SJSA1 (cell line): ENCODE measurements at regions not wholly inside any gene's neighbourhood (a gene's known extent, or its start where the extent isn't known, plus 50 kb on each side); places are given as distances from the start of the nearest gene placed in this dataset.

Source experiments
- DNase-seq, 2 experiments: peaks; one replicate each; pipeline ENCODE4 v3.0.0-alpha.2; 2015 to 2020; ENCODE audit warnings: low spot score in 2 of 2, low read depth in 1 of 2
- H3K27ac ChIP-seq: fragments of 250-450 bp; sonication (Bioruptor Pico); 2 replicates; pipeline ENCODE4 v1.5.1; 2020; ENCODE audit warnings: mild to moderate bottlenecking, moderate library complexity
- H3K27me3 ChIP-seq: fragments of 250-450 bp; sonication (Bioruptor Pico); replicated peaks from 2 replicates; pipeline ENCODE4 v1.5.1; 2020; ENCODE audit warnings: mild to moderate bottlenecking, moderate library complexity
- H3K36me3 ChIP-seq: fragments of 250-450 bp; sonication (Bioruptor Pico); 2 replicates; pipeline ENCODE4 v1.5.1; 2020; ENCODE audit warnings: mild to moderate bottlenecking
- H3K4me1 ChIP-seq: fragments of 250-450 bp; sonication (Bioruptor Pico); replicated peaks from 2 replicates; pipeline ENCODE4 v1.6.1; 2021; ENCODE audit warnings: mild to moderate bottlenecking
- H3K4me3 ChIP-seq: fragments of 250-450 bp; sonication (Bioruptor Pico); 2 replicates; pipeline ENCODE4 v1.5.1; 2020; ENCODE audit warnings: mild to moderate bottlenecking
- H3K9me3 ChIP-seq: fragments of 250-450 bp; sonication (Bioruptor Pico); replicated peaks from 2 replicates; pipeline ENCODE4 v1.5.1; 2020; ENCODE audit warnings: mild to moderate bottlenecking

DNA sequence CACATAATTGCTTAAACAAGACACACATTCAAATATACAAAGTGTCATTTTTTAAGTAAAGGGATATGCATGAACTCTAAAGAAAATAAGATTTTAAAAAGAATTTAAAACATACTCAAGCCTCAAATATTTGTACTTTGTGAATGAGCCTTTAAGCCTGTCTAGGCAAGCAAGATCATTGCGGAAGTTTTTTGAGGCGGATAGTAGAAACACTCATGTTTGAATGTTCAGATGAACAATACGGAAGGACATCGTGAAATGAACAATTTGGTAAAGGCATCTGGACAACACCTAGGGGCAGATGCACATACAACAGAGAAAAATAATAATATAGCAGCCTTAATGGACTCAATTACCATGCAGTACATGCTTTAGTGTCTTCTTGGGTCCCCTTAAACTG is 928.9 kb downstream of the TFAP2A start:
- Histone ChIP-seq H3K4me3 (no peak overlapping the region), H3K4me1 (peaks cover 33% of the 10 kb centered on the region), H3K27me3 (no peaks in the 10 kb centered on the region), H3K36me3 (no peaks in the 10 kb centered on the region), H3K9me3 (no peaks in the 10 kb centered on the region), H3K27ac (no peak overlapping the region)
- no peak for DNase-seq

DNA sequence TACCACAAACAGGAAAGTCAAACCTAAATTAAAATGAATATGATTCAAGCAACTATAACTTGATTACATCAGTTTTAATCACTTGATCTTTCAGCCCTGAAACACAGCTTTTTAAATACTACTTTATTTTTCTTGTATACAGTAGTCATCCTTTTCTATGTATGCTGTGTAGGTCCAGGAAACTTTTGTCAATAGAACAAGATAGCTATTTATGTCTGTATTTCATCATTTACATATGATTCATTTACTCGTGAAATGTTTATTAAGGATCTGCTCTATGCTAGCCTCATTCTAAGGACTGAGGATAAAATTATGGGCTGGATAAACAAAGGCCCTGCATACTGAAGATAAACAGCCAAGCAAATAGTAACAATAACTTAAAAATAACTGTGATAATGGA is 930.2 kb downstream of the TFAP2A start:
- no peak for DNase-seq
- H3K4me3 ChIP-seq: no peak overlapping the region
- H3K4me1 ChIP-seq: peaks cover 38% of the 10 kb centered on the region
- H3K27me3 ChIP-seq: no peaks in the 10 kb centered on the region
- no peak overlapping the region for H3K27ac ChIP-seq
- H3K36me3 ChIP-seq: no peaks in the 10 kb centered on the region
- no peaks in the 10 kb centered on the region for H3K9me3 ChIP-seq

DNA sequence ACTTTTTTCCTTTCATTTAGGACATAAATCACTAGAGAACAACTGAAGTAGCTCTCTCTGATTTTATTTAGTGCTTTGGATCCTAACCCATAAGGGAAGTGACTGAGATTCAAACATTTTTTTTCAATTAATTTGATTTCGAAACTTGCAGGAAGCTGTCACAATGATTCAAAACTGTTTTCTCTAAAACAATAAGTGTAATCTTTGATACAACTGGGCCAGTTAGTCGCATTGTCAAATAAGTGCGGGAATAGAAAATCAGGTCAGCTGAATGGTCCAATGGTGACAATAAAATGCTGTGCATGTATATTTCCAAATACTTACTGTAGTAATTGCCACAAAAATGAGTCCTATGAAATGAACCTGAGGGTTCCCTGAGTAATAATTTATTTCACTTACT is 930.8 kb downstream of the TFAP2A start:
- peaks cover 38% of the 10 kb centered on the region for H3K4me1 ChIP-seq
- H3K27ac ChIP-seq: no peak overlapping the region
- H3K9me3 ChIP-seq: no peaks in the 10 kb centered on the region
- H3K4me3 ChIP-seq: no peak overlapping the region
- no peak for DNase-seq
- no peaks in the 10 kb centered on the region for H3K36me3 ChIP-seq
- H3K27me3 ChIP-seq: no peaks in the 10 kb centered on the region

DNA sequence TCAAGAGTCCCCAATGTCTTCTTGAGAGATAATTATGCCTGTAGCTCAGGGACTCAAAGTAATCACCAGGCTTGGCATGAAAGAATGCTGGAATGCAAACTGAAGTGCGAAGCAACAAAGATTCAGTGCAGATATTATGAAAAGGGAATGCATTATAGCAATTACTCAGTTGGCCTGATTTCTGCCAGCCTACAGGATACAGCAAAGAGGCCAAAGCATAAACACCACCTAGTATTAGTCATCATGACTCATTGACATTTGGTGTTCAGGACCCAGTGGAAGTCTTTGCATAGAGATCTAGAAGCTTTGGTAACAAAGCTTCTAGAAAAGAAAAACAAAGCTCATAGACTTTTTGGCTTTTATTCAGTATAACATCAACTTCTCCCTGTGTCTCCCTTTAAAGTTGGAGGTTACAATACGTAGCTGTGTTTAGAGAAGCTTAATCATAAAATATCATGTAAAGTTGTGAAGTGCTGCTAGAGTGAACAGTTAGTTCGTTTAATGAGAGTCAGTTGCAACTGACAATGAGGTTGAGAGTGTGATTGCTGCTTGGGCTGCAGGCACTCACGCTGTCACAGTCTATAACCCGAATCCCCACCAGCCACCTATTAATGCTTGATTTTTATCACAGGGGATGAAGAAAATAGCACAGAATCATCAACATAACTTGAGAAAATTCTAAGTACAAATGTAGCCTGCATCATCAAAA is 932.7 kb downstream of the TFAP2A start:
- no peaks in the 10 kb centered on the region for H3K36me3 ChIP-seq
- H3K27ac ChIP-seq: peak overlapping the region; percentile 87
- H3K27me3 ChIP-seq: no peaks in the 10 kb centered on the region
- no peaks in the 10 kb centered on the region for H3K9me3 ChIP-seq
- H3K4me1 ChIP-seq: peaks cover 38% of the 10 kb centered on the region
- no peak overlapping the region for H3K4me3 ChIP-seq
- peak; percentile 84 to 96 for DNase-seq

DNA sequence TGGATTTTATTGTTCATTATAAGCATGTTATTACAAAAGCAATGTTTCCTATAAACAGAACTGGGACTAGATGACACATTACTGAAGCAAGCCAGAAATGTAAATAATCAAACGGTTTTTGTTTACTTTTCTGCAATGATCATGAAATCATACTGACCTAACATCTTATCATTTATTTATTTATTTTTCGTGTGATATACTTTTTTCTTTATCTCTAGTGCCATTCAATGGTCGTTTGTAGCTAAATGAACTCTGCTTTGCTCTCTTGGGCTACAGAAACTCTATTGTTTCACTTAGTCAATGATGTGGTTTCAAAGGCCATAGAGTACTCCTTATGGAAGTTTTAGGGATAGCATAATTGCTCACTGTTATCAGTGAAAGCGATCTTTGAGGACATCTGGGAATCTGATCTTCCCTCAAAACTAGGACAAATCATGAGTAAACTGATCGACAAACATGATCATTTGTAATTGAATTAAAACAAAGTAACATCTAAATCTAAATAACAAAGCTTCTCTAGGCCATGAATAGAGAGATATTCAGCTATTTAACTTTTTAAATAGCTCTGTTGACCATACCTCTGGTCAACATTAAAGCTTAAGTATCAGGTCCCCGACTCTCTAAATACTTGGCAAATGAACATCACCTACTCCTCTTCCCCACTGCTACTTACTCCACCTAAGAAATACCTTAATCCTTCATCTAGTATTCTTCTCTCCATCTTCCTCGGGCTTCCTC is 933.4 kb downstream of the TFAP2A start:
- peak in 1 of 2 experiments; percentile 79 for DNase-seq
- Histone ChIP-seq H3K27ac (peak overlapping the region; percentile 87), H3K36me3 (no peaks in the 10 kb centered on the region), H3K9me3 (no peaks in the 10 kb centered on the region), H3K27me3 (no peaks in the 10 kb centered on the region), H3K4me1 (peaks cover 38% of the 10 kb centered on the region), H3K4me3 (no peak overlapping the region)

DNA sequence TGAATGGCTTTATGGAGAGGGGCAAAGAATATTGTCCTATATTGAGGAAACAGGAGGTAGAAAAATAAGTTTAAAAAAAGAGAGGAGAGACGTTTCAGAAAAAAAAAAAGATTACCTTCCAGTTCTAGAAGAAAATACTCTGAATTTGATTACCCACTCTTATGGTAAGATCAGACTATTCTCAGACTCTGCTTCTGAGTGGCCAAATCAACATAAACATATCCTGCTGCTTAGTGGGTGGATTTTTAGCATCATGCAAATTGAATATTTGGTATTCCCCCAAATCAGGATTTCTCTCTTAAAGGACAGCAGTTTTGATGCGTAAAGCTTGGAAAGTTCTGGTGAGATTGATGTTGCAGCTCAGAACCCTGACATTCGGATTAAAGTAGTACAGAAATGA is 946.6 kb downstream of the TFAP2A start:
- Histone ChIP-seq H3K27ac (no peak overlapping the region), H3K36me3 (no peaks in the 10 kb centered on the region), H3K4me3 (no peak overlapping the region), H3K9me3 (no peaks in the 10 kb centered on the region), H3K27me3 (no peaks in the 10 kb centered on the region), H3K4me1 (peaks cover 29% of the 10 kb centered on the region)
- DNase-seq: no peak

DNA sequence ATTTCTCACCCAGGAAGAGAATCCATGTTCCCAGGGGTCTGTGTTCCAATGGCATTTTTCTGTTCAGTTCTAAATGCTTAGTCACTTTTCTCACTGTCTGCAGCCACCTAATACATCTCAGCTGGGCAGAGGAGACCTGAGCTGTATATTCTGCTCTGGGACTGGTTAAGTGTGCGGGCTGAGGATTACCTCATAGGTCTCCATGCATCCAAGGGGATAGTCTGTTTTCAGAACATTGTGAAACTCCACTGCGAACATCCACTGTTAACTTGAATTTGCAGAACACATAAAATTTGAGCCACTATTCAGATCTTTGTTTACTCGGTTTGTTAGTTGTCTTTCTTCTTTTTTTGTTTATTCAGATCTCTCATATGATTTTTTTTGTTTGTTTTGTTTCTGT is 947.1 kb downstream of the TFAP2A start:
- H3K36me3 ChIP-seq: no peaks in the 10 kb centered on the region
- no peaks in the 10 kb centered on the region for H3K9me3 ChIP-seq
- no peaks in the 10 kb centered on the region for H3K27me3 ChIP-seq
- H3K4me1 ChIP-seq: peaks cover 28% of the 10 kb centered on the region
- no peak overlapping the region for H3K27ac ChIP-seq
- H3K4me3 ChIP-seq: no peak overlapping the region
- peak; percentile 47 to 48 for DNase-seq

DNA sequence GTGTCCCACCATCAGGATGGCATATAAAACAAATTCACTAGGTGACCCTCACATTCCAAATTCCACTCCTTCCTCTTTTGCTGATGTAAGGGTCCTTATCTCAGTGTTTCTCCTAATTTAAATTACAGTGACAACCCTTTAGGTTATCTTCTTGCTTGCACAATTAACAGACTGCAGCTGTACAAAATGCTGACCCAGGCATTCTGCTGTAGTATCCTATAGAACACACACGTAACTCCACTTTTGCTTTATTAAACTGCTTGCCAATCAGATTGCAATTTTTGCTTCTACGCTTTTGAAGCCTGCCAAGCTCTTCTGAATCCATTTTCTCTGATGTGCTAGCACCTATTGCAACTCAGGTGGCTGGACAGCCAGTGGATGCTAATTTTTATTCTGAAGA is 950.3 kb downstream of the TFAP2A start:
- no peaks in the 10 kb centered on the region for H3K27me3 ChIP-seq

DNA sequence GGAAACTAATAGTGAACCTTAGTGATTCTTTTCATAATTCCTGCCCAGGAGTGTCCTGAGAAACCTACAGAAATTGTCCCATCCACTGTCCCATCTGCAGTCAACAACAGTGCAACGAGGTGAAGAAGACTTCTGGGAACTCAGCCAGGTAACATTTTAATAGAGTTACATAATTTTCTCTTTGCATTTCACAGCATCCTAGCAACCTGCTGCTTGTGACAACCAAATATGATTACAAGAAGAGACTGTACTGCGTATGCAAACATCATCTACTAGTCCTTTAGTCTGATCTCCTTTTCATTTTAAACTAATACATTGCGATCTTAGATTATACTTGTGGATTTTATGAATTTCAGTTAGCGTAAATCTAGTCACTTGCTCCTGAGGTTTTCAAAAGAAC is 951.6 kb downstream of the TFAP2A start:
- H3K9me3 ChIP-seq: no peaks in the 10 kb centered on the region
- no peaks in the 10 kb centered on the region for H3K27me3 ChIP-seq
- no peak overlapping the region for H3K4me3 ChIP-seq
- peaks cover 12% of the 10 kb centered on the region for H3K4me1 ChIP-seq
- DNase-seq: no peak
- no peaks in the 10 kb centered on the region for H3K36me3 ChIP-seq
- H3K27ac ChIP-seq: no peak overlapping the region

More for the DNA sequence above, 950.3 kb downstream of the TFAP2A start:
- H3K4me1 ChIP-seq: peaks cover 15% of the 10 kb centered on the region
- no peak overlapping the region for H3K4me3 ChIP-seq
- no peaks in the 10 kb centered on the region for H3K9me3 ChIP-seq
- H3K36me3 ChIP-seq: no peaks in the 10 kb centered on the region
- no peak for DNase-seq
- H3K27ac ChIP-seq: no peak overlapping the region

DNA sequence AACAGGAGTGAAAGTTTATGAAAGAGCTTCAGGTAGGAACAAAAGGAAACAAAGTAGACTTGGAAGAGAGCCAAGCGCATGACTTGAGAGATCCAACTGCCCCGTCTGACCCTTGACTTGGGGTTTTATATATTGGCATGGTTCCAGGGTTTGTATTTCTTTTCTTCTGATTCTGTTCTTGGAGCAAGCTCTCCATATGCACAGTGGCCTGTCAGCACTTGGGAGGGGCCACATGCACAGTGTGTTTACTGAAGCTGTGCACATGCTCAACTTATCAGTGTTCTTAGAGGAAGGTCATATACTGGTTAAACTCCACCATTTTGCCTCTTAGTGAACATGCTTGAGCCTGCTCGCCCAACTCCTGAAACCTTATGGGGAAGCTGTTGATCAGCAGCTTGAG is 953.7 kb downstream of the TFAP2A start:
- H3K4me1 ChIP-seq: peaks cover 5% of the 10 kb centered on the region

DNA sequence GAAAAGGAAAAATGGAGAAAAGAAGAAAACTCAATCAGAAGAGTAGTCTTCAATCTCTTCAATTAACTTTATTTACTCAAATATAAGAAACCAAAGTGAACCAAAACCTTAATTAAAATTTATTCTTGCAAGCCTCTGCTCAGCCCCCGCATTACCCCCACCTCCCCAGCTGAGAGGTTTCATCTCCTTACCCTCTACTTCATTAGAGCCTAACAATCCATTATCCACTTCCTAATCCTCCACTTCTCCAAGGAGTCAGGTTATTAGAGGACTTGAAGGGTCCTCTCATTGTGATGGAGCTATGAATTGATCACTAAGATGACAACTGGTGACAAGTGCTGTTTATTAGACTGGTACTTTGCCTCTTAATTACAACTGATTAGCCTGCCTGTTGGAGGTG is 956.5 kb downstream of the TFAP2A start:
- no peak for DNase-seq
- Histone ChIP-seq H3K4me3 (no peak overlapping the region), H3K27me3 (no peaks in the 10 kb centered on the region), H3K9me3 (no peaks in the 10 kb centered on the region), H3K36me3 (no peaks in the 10 kb centered on the region), H3K4me1 (peaks cover 12% of the 10 kb centered on the region), H3K27ac (no peak overlapping the region)

More for the DNA sequence above, 953.7 kb downstream of the TFAP2A start:
- no peak for DNase-seq
- Histone ChIP-seq H3K4me3 (no peak overlapping the region), H3K27ac (no peak overlapping the region), H3K36me3 (no peaks in the 10 kb centered on the region), H3K9me3 (no peaks in the 10 kb centered on the region), H3K27me3 (no peaks in the 10 kb centered on the region)

DNA sequence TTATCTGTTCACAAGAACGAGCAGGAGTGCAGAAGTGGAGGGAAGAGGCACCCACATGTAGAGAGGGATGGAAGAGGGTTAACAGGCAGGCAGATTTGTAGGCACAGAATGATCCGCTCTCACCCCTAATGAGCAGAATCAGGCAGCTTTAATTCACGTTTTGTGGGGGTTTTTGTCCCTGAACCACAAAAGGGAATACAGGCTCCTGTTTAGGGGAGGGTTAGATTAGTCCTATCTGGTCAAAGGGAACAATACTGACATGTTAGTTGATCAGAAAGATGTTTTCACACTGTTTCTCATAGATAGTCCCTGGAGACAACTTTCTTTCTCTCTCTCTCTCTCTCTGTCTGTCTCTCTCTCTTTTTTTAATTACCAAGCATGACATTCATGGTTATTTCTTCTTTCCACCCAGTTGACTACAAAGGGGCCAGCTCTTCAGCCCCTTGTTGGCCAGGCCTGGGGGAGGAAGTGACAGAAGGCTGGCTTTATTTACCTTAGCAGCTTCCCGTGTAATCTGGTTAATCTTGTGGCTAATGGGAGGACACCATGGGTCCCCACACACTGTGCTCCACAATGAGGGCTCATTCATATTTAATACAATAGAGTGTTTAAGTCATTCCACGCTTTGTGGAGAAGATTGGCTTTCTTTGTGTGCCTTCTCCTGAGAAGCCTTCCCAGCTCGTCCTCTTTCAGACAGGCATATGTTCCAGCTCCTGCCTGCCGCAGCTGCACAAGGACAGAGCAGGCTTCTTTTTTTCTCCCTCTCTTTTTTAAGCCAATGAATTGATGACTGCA is 958.8 kb downstream of the TFAP2A start:
- Histone ChIP-seq H3K9me3 (no peaks in the 10 kb centered on the region), H3K27me3 (no peaks in the 10 kb centered on the region), H3K4me1 (peaks cover 12% of the 10 kb centered on the region), H3K36me3 (no peaks in the 10 kb centered on the region), H3K27ac (no peak overlapping the region), H3K4me3 (no peak overlapping the region)
- peak in 1 of 2 experiments; percentile 25 for DNase-seq

DNA sequence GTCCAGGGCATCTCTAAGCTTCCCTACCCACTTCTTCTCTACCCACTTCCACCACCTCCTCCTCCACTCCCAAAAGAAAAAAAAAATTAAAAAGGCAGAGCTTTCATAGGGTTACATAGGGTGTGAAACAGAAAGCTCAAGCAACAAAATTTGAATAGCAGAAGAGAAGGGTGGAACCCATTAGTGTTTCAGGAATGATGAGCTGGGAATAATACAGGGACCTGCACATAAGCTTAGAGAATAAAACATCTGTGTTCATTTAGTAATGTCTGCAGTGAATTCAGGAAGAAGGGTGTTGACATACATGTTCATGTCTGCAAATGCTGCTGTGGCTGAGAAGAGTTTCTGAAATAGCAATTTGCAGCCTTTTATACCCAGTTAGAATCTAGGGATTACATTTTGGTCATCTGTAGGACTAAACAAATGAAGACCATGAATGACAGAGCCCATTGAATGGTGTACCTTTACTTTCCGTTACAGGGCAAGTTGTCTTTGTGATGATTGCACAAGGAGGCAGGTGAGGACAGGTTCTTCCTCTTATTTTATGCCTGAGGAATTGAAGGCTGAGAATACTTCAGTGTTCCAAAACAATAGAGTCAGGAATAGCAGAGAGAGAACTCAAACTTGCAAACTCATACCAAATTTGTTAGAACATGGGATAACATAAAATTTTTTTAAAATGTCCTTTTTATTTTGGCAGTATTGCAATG is 975.1 kb downstream of the TFAP2A start:
- no peaks in the 10 kb centered on the region for H3K9me3 ChIP-seq
- no peak for DNase-seq
- H3K27me3 ChIP-seq: no peaks in the 10 kb centered on the region
- no peaks in the 10 kb centered on the region for H3K4me1 ChIP-seq
- H3K36me3 ChIP-seq: no peaks in the 10 kb centered on the region
- H3K27ac ChIP-seq: no peak overlapping the region
- no peak overlapping the region for H3K4me3 ChIP-seq
